HFF-Myc (cell line): ENCODE measurements at regions not wholly inside any gene's neighbourhood (a gene's known extent, or its start where the extent isn't known, plus 50 kb on each side); places are given as distances from the start of the nearest gene placed in this dataset.

Experiments
- DNase-seq: peaks from one replicate; pipeline ENCODE4 v3.0.0-alpha.2; 2011; ENCODE audit warnings: low read depth; ENCODE audit errors: extremely low read depth
- H3K4me3 ChIP-seq: replicated peaks from 2 replicates; pipeline ENCODE4 v1.5.1; 2011; ENCODE audit warnings: low read depth, mild to moderate bottlenecking, control low read depth, low read length
- TF ChIP-seq, protein P1 (sequence below): IDR thresholded peaks from 2 replicates; pipeline ENCODE4 v1.5.1; 2012; ENCODE audit warnings: mild to moderate bottlenecking, low read depth, low read length, control low read depth; ENCODE audit errors: missing control alignments

DNA sequence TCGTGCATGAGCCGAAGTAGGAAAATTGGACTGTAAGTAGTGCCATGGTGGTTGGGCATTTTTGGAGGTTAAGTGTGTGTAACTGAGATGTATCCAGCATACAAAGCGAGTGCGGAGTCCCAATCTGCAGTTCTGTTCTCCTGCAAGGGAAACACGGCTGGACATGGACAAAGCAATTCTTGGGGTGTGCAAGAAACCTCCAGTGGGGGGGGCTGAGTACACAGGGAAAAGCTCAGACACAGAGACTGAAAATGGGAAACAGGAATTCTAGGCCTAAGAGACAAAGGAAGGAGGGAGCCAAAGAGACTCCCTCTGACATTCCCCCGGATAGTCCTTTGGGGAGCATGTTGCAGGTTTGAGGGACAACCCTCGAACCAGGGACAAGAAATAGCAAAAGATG is 83.2 kb upstream of the PLSCR4 start:
- TF ChIP-seq, protein P1, sequence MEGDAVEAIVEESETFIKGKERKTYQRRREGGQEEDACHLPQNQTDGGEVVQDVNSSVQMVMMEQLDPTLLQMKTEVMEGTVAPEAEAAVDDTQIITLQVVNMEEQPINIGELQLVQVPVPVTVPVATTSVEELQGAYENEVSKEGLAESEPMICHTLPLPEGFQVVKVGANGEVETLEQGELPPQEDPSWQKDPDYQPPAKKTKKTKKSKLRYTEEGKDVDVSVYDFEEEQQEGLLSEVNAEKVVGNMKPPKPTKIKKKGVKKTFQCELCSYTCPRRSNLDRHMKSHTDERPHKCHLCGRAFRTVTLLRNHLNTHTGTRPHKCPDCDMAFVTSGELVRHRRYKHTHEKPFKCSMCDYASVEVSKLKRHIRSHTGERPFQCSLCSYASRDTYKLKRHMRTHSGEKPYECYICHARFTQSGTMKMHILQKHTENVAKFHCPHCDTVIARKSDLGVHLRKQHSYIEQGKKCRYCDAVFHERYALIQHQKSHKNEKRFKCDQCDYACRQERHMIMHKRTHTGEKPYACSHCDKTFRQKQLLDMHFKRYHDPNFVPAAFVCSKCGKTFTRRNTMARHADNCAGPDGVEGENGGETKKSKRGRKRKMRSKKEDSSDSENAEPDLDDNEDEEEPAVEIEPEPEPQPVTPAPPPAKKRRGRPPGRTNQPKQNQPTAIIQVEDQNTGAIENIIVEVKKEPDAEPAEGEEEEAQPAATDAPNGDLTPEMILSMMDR, result peak; percentile 22
- no peak for DNase-seq
- H3K4me3 ChIP-seq, result no peak overlapping the region

DNA sequence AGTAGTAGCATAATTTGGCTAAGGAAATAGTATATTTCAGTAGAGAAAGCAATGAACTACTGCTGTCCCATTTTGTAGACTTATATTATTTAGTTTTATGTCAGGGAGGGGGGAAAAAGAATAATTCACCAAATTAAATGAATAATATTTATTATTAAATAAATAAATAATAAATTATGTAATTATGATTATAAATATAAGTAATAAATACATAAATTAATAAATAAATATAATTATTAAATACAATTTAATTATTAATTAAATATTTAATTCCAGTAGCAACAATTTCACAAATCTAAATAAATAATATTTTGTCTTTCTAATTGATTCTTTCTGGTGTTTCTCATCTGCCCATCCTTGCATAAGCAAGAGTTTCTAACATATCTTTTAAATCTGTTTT is 81.1 kb upstream of the PLSCR4 start:
- TF ChIP-seq, protein P1, result no peak
- DNase-seq, result no peak
- no peak overlapping the region for H3K4me3 ChIP-seq

DNA sequence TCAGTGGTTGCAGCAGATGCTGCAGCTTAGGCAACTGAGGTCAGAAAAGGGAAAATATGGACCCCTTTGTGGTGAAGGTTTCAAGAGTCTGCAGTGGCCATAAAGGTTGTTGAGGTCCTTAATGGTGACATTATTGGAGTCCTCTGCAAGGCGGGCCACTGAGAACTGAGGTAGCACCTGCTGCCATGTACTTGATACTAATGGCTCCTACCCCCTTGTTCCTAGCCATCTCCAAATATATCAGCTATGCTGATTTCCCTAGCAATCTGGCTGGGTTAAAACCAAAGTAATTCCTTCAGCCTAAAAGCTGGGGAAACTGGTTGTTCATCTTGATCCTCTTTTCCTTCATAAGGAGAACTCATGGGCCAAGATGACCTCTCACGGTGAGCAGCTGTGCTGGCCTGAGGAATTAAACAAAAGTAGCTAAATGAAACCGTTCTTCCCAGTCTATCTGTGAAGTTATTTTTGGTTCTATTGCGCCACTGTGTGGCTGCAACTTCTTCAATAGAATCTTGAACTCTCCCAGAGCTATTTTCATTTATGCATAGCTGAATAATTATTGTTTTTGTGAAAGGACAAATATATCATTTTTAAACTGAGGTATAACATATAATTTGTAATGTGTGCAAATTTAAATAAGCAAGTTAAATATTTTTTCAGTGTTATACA is 76.1 kb upstream of the PLSCR4 start:
- TF ChIP-seq, protein P1, result peak; percentile 44
- no peak overlapping the region for H3K4me3 ChIP-seq
- peak; percentile 39 for DNase-seq

DNA sequence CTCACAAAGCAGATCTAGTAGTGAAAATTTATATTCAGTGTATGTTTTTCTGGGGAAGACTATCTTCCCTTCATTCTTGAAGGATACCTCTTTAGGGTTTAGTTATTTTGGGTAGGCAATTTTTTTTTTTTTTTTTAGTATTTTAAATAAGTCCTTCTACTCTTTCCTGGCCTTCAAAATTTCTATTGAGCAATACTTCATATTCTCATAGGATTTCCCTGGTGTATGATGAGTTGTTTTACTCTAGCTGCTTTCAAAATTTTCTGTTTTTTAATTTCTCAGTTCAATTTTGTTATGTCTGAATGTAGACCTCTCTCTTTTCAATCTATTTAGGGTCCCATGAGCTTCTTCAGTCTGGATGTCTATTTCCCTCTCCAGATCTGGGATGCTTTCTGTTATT is 74.3 kb upstream of the PLSCR4 start:
- no peak for DNase-seq
- TF ChIP-seq, protein P1, result no peak
- H3K4me3 ChIP-seq, result no peak overlapping the region

DNA sequence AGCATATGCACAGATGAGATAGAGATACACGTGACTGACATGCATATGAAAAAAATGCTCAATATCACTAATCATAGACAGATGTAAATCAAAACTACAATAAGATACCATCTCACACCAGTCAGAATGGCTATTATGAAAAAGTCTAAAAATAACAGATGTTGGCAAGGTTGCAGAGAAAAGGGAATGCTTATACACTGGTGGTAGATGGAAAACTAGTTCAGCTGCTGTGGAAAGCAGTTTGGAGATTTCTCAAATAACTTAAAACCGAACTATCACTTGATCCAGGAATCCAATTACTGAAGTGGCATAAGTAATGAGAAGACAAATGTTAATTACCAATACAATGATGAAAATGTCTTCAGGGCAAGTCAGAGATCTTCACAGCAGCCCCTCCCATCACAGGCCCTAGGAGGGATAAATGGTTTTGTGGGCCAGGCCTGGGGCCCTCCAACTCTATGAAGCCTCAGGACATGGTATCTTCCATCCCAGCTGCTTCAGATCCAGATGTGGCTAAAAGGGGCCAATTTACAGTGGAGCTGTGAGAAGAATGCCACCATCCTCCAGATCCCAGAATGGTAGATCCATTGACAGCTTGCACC is 71.4 kb upstream of the PLSCR4 start:
- no peak overlapping the region for H3K4me3 ChIP-seq
- TF ChIP-seq, protein P1, result no peak
- no peak for DNase-seq

DNA sequence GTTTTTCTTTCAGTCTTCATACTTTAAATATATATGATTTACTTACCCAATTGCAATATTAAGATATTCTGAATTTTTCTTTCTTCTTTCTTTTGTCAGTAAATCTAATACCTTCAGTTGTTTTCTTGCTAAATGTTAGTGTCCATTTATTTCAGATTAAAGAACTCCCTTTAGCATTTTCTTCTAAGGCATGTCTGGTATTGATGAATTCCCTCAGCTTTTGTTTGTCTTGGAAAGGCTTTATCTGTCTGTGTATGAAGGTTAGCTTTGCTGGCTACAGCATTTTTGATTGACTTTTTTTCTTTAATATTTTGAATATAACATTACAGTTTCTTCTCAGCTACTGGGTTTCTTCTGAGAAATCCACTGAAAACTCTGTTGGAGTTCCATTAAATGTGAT is 64.0 kb upstream of the PLSCR4 start:
- no peak for DNase-seq
- TF ChIP-seq, protein P1, result no peak
- H3K4me3 ChIP-seq, result no peak overlapping the region
